Urinary bladder (tissue), 3 donors: ENCODE measurements at regions not wholly inside any gene's neighbourhood (a gene's known extent, or its start where the extent isn't known, plus 50 kb on each side); places are given as distances from the start of the nearest gene placed in this dataset.

Experiments
- DNase-seq: peaks from one replicate; pipeline ENCODE4 v3.0.0-alpha.2; 2015; ENCODE audit errors: extremely low spot score
- H3K27ac ChIP-seq: one replicate; pipeline ENCODE4 v1.5.1; 2013; ENCODE audit warnings: low read depth, mild to moderate bottlenecking, moderate library complexity
- H3K36me3 ChIP-seq: one replicate; pipeline ENCODE4 v1.6.1; 2013; ENCODE audit warnings: mild to moderate bottlenecking, moderate library complexity; ENCODE audit not compliant: insufficient read depth
- H3K4me1 ChIP-seq: one replicate; pipeline ENCODE4 v1.6.1; 2013; ENCODE audit warnings: mild to moderate bottlenecking, moderate library complexity; ENCODE audit not compliant: insufficient read depth
- H3K4me3 ChIP-seq: one replicate; pipeline ENCODE4 v1.5.1; 2013; ENCODE audit warnings: low read depth, low read length
- WGBS: extraction: QIAGEN DNeasy Blood & Tissue Kit; methylation state at CpG from one replicate; pipeline ENCODE4 v1.1.7; 2013; 5-methylcytosine and 5-hydroxymethylcytosine counted together
- donor health status: healthy with polysubstance abuse.
- donor health status: healthy.

DNA sequence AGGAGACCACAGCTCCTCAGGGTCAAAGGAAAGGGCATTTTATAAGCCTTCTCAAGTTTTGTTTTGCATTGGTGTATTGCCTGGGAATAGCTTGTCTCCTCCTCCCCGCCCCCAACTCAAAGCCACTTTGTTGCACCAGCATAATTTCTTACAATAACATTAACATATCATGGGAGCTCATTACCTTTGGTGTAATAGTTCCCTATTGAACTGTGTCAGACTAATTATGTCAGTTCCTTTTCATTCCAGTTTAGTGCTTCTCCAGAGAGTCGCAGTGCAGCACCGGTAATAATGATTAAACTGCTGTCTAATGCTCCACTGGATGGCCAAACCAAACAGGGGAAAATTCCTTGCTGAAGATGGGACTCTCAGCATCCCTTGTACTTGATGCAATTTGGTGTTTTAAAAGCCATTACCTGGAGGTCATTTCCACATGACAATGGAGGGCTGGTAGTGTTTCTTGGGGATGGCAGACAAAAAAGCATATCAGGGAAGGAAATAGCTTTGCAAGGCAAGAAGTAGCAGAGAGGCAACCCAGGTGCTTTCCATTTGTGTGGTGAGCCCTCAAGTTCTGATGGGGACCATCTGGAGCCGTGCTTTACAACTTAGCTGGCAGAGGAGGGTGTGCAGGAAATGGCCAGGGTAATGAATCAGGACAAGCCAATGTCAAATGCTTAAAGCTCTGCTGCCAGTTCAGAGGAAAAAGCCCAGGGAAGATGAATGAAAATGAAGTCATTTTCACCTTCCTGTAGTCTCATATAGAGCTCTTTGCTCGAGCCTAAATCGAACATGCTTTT is 91.5 kb upstream of the NLRP1 start:
- WGBS: 27% methylated on average over 6 of the region's 6 CpGs
- Histone ChIP-seq H3K4me1 (no peaks in the 10 kb centered on the region), H3K36me3 (no peaks in the 10 kb centered on the region), H3K4me3 (no peak overlapping the region), H3K27ac (no peak overlapping the region)
- no peak for DNase-seq

DNA sequence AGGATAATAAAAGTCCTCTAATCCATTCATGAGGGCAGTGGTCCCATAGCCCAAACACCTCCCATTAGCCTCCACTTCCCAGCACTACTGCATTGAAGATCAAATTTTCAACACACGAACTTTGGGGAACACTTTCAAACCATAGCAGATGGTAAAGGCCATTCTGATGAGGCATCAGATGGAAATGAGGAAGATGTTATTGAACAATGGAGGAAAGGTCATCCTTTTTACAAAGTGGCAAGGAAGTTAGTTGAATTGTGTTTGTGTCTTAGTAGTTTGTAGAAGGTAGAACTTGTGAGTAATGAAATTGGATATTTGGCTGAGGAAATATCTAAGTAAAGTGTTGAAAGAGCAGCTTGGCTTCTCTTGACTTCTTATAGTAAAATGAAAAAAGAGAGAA is 93.3 kb upstream of the NLRP1 start:
- WGBS: 34% methylated on average over 1 of the region's 1 CpG
- H3K27ac ChIP-seq: no peak overlapping the region
- no peak overlapping the region for H3K4me3 ChIP-seq
- H3K36me3 ChIP-seq: no peaks in the 10 kb centered on the region
- DNase-seq: no peak
- no peaks in the 10 kb centered on the region for H3K4me1 ChIP-seq

DNA sequence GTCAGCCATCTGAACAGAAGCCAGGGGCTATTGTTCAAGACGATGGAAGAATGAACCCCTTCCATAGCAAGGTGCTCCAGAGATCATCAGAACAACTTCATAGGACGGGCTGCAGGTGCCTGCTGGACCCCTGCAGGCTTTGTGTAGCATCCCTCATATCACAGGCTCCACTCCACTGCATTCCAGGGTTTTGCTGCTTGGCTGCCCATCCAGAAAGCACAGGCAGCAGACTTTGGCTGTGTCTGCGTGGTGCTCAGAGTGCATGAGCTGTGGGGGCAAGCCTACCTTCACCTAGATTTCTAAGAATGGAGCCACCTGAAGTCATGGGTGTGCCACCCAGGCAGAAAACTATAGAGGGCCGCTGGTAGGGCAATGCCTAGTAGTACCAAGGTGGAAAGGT is 93.9 kb upstream of the NLRP1 start:
- no peak for DNase-seq
- no peaks in the 10 kb centered on the region for H3K36me3 ChIP-seq
- H3K27ac ChIP-seq: no peak overlapping the region
- H3K4me3 ChIP-seq: no peak overlapping the region
- H3K4me1 ChIP-seq: no peaks in the 10 kb centered on the region
- 66% methylated on average over 4 of the region's 4 CpGs for WGBS

DNA sequence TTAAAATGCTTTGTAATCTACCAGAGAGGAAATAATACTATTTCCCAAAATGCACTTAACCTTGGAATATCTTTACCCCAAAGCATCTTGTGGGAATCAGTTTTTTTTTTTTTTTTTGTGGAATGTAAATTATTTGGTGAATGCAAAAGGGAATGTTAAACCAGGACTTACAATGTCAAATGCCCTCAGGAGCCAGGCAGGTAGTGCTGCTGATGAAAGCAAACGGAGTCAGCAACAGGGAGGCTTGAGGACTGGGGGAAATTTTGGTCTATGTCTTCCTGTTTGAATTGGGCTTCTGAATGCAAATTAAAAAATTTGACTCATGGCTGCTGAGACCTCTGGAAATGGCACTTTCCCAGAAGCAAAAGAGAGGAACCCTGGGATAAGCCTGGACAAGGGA is 96.5 kb upstream of the NLRP1 start:
- H3K4me1 ChIP-seq: no peaks in the 10 kb centered on the region
- 17% methylated on average over 1 of the region's 1 CpG for WGBS
- no peaks in the 10 kb centered on the region for H3K36me3 ChIP-seq
- no peak overlapping the region for H3K27ac ChIP-seq
- H3K4me3 ChIP-seq: no peak overlapping the region
- no peak for DNase-seq

DNA sequence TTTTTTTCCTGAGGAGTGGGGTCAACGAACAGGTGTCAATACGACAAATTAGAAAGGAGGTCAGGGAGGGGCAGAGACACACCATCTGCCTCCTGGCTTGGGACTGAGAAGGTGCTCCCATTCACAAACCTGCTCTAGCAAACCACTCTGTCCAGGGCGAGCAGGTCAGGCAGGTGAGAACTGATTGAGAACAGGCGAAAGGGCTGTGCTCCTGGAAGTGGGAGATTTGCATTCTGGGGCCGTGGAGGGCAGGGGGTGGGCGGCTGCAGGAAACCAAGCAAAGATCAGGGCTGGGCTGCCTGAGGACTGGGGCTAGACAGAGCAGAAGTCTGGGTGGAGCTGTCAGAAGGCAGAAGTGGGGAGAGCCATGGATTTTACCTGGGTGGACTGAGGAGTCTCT is 98.9 kb upstream of the NLRP1 start:
- Histone ChIP-seq H3K4me1 (no peaks in the 10 kb centered on the region), H3K27ac (no peak overlapping the region), H3K36me3 (no peaks in the 10 kb centered on the region), H3K4me3 (no peak overlapping the region)
- DNase-seq: no peak
- WGBS: 22% methylated on average over 6 of the region's 6 CpGs

DNA sequence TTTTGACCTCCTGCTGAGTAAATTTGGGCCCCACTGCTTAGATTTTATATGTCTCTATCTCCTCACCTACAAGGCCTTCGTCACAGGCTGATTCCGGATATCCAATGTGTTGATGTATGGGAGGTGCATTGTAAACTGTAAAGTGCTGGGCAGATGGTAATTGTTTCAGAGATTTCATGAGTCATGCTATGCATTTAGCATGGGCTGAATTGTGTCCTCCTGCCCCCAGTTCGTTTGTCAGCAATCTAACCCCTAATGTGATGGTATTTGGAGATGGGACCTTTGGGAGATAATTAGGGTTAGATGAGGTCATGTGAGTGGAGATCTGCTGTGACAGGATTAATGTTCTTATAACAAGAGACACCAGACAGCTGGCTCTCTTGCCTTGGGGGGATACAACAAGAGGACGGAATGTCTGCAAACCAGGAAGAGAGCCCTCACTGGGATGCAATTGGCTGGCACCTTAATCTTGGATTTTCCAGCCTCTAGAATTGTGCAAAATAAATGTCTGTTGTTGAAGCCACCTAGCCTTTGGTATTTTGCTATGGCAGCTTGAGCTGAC is 101.8 kb upstream of the NLRP1 start:
- no peaks in the 10 kb centered on the region for H3K4me1 ChIP-seq
- no peak overlapping the region for H3K27ac ChIP-seq
- H3K4me3 ChIP-seq: no peak overlapping the region
- DNase-seq: no peak
- 34% methylated on average over 4 of the region's 4 CpGs for WGBS
- no peaks in the 10 kb centered on the region for H3K36me3 ChIP-seq

DNA sequence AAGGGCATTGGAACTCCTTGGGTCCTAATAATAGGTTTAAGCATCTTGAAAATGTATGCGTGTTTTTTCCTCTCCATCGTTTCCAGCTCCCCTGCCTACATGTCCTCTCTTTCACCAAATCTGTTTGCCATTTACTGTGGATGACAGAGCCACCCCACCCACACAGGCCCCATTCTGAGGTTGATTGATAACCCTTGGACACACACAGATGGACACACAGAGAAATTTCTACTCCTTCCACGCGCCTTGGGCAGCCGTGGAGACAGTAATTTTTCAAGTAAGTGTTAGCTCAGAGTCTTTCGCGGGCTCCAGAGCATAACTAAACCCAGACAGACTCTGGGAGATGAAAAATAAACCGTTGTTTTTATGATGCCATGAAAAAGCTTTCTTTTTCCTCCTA is 103.3 kb upstream of the NLRP1 start:
- WGBS: 84% methylated on average over 8 of the region's 8 CpGs
- H3K4me1 ChIP-seq: no peaks in the 10 kb centered on the region
- H3K4me3 ChIP-seq: no peak overlapping the region
- H3K27ac ChIP-seq: no peak overlapping the region
- no peaks in the 10 kb centered on the region for H3K36me3 ChIP-seq
- no peak for DNase-seq

DNA sequence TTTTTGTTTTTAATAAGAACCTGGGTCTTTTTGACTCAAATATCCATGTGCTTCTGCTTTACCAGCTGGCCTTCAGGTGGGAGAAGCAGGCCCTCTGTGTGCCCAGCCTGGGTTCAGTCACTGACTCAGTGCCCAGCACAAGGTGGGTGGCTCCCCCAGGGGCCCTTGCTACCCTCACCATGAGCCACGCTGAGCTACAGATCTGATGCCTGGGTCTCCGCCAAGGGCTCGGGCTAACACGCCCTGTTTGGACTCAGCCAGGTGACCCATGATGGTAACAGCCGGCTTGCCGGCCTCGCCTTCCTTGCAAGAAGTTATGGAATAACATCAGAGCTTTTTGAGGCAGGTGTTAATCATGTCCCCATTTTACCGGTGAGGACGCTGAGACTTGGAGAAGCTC is 109.5 kb upstream of the NLRP1 start:
- Histone ChIP-seq H3K4me1 (no peaks in the 10 kb centered on the region), H3K27ac (no peak overlapping the region), H3K36me3 (no peaks in the 10 kb centered on the region), H3K4me3 (no peak overlapping the region)
- WGBS: 76% methylated on average over 9 of the region's 9 CpGs
- no peak for DNase-seq

DNA sequence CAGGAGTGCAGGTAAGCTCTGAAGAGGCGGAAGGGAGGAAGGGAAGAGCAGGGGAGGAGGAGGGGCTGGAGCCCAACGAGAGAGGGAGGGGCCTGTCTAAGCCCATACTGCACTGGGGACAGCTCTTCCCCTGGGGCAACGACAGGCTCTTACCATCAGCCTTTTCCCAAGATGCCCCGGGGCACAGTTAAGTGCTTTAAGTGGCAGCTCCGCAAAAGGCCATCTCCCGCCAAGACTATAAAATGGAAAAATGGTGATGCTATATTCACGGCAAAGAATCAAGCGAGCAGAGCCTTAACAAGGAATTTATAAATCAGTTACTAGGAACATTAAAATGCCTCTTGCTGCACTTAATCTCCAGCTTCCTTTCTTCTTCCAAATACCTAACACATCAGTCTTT is 110.2 kb upstream of the NLRP1 start:
- no peaks in the 10 kb centered on the region for H3K4me1 ChIP-seq
- whole genome bisulfite sequencing: 11% methylated on average over 8 of the region's 8 CpGs
- no peak overlapping the region for H3K4me3 ChIP-seq
- no peak for DNase-seq
- no peak overlapping the region for H3K27ac ChIP-seq
- no peaks in the 10 kb centered on the region for H3K36me3 ChIP-seq

DNA sequence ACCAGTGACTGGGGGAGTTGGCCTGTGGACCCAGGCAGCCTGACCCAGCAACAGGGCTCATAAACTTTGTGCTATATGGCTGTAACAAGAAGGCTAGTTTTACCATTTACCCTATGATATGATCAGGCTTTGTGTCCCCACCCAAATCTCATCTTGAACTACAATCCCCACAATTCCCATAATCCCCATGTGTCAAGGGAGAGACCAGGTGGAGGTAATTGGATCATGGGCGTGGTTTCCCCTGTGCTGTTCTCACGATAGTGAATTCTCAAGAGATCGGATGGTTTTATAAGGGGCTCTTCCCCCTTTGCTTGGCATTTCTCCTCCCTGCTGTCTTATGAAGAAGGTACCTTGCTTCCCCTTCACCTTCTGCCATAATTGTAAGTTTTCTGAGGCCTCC is 111.2 kb upstream of the NLRP1 start:
- H3K27ac ChIP-seq: no peak overlapping the region
- H3K36me3 ChIP-seq: no peaks in the 10 kb centered on the region
- WGBS: 50% methylated on average over 3 of the region's 3 CpGs
- no peak overlapping the region for H3K4me3 ChIP-seq
- DNase-seq: no peak
- no peaks in the 10 kb centered on the region for H3K4me1 ChIP-seq

DNA sequence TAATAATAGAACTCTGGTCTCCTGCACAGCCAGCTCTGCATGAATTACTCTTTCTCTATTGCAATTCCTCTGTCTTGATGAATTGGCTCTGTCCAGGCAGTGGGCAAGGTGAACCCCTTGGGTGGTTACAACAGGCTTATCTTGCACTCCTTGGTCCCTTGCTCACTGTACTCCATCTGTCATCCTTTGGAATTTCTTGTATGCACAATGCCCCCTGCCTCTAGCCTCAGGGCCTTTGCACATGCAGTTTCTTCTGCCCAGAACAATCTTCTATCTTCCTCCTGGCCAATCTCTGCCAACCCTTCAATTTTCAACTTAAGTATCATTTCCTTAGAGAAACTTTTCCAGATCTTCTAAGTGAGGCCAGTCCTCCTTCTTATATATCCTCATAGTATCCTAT is 114.7 kb upstream of the NLRP1 start:
- DNase-seq: no peak
- H3K4me1 ChIP-seq: no peaks in the 10 kb centered on the region
- H3K27ac ChIP-seq: no peak overlapping the region
- H3K36me3 ChIP-seq: no peaks in the 10 kb centered on the region
- no peak overlapping the region for H3K4me3 ChIP-seq

DNA sequence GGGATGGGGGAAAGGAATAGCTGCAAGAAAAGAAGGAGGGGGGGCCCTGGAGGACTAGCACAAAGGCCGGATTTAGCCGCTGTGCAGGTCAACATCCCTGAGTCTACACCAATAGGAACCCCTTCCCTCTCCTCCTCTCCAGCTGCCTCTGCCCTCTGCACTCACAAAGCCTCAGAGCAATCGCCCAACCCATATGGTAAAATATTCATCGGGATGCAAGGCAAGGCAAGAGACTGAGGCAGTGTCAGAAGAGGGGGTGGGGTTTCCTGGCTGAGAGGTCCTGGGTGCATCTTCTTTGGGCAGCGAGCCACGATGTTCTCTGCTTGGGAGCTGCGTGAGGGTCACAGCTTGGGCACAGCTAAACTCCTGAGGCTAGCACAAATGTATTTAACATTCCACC is 115.5 kb upstream of the NLRP1 start:
- Histone ChIP-seq H3K4me3 (no peak overlapping the region), H3K4me1 (no peaks in the 10 kb centered on the region), H3K36me3 (no peaks in the 10 kb centered on the region), H3K27ac (no peak overlapping the region)
- DNase-seq: no peak
- 22% methylated on average over 7 of the region's 7 CpGs for WGBS

DNA sequence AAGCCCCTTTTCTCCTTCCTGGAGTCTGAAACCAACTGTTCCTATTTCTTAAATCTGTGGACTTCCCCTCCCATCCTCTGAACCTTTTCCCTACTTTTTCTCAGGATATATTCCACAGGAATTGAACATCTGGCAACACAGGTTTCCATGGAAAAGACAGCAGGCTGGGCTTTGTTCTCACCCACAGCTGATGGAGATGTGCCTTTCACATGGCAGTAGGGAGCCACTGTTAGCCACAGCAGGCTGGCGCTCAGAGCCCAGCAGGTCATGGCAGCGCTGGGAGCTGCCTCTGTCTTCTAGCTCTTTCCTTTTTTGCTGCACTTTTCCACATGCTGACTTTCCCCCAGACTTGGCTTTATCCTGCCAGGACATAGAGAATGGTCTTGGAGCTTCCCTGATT is 116.4 kb upstream of the NLRP1 start:
- 50% methylated on average over 2 of the region's 2 CpGs for WGBS

DNA sequence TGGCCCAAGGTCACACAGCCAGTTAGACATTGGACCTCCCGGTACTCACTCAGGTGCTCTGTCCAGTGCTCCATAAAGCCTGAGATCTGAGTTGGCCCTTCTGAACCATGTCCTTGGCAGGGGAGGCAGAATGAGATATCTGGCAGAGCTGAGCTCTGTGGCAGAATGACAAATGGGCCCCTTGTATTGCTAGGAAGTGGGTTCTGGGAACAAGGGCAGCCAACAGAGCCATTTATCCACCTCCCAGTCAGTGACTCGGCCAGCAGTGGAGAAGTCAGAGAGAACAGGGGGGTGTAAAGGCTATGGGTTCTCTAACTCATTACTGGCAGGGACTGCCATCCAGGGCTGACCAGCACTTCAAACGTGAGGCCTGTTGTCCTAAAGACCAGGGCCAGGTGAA is 117.1 kb upstream of the NLRP1 start:
- no peaks in the 10 kb centered on the region for H3K4me1 ChIP-seq
- 45% methylated on average over 3 of the region's 3 CpGs for WGBS
- DNase-seq: no peak
- no peak overlapping the region for H3K27ac ChIP-seq
- no peak overlapping the region for H3K4me3 ChIP-seq
- H3K36me3 ChIP-seq: no peaks in the 10 kb centered on the region

More for the DNA sequence above, 116.4 kb upstream of the NLRP1 start:
- Histone ChIP-seq H3K36me3 (no peaks in the 10 kb centered on the region), H3K4me3 (no peak overlapping the region), H3K4me1 (no peaks in the 10 kb centered on the region), H3K27ac (no peak overlapping the region)
- DNase-seq: no peak
